SH-SY5Y (cell line): ENCODE measurements at regions not wholly inside any gene's neighbourhood (a gene's known extent, or its start where the extent isn't known, plus 50 kb on each side); places are given as distances from the start of the nearest gene placed in this dataset.

Experiments
- GATA2 ChIP-seq: IDR thresholded peaks from 2 replicates; pipeline ENCODE4 v1.6.1; 2011; ENCODE audit warnings: mild to moderate bottlenecking, low read depth, low read length
- GATA3 ChIP-seq: IDR thresholded peaks from 2 replicates; pipeline ENCODE4 v1.6.1; 2011; ENCODE audit warnings: low read depth, mild to moderate bottlenecking, low read length, moderate library complexity

GRCh38 chr11:70833011-70833410 lies 419.4 kb downstream of the SHANK2 start:
- TF ChIP-seq GATA2, result no peak
- TF ChIP-seq GATA3, result no peak
